Pancreas (tissue), 10 donors: ENCODE measurements at regions not wholly inside any gene's neighbourhood (a gene's known extent, or its start where the extent isn't known, plus 50 kb on each side); places are given as distances from the start of the nearest gene placed in this dataset.
A peak's percentile ranks its signal among the peaks of the same experiment; 100 is the strongest.

ENCODE experiments used
- ATAC-seq, 4 donors: fragments of 200-7000 bp; cut with Tn5 transposase; one replicate each; pipeline versions ENCODE4 v1.8.0 to v1.9.1; 2020; ENCODE audit warnings: mild to moderate bottlenecking in 4 of 4, moderate library complexity in 4 of 4
- DNase-seq, 6 donors: peaks; one replicate each; pipeline ENCODE4 v3.0.0-alpha.2; 2020
- FAIRE-seq: peaks from 2 replicates; lab custom pipeline; 2012; peaks lifted over from hg19 to GRCh38; lab: Jason Lieb, UNC
- H3K27ac ChIP-seq, 4 donors: fragments of 200-600 bp; sonication (generic); 1 replicate in 3 of 4; 2 replicates in 1 of 4; pipeline versions ENCODE4 v1.5.0 to v1.8.0; 2020
- H3K27me3 ChIP-seq, 4 donors: fragments of 200-600 bp; one replicate each; pipeline ENCODE4 v1.8.0; 2021
- H3K36me3 ChIP-seq, 3 donors: fragments of 200-600 bp; sonication (generic) in 1 of 3; one replicate each; pipeline versions ENCODE4 v1.5.0 to v1.8.0; 2020 to 2021
- H3K4me1 ChIP-seq, 3 donors: fragments of 200-600 bp; one replicate each; pipeline ENCODE4 v1.8.0; 2021
- H3K4me3 ChIP-seq, 4 donors: fragments of 200-600 bp; sonication (generic) in 2 of 4; one replicate each; pipeline versions ENCODE4 v1.5.0 to v1.8.0; 2020 to 2021
- H3K9me3 ChIP-seq, 4 donors: fragments of 200-600 bp; one replicate each; pipeline ENCODE4 v1.8.0; 2021
- CTCF ChIP-seq, 4 donors: fragments of 200-600 bp; sonication (generic) in 3 of 4; IDR thresholded peaks; one replicate each; pipeline versions ENCODE4 v1.5.0 to v1.8.0; 2021; ENCODE audit warnings: antibody characterized with exemption in 4 of 4
- WGBS, 2 donors: extraction: QIAGEN DNeasy Blood & Tissue Kit; methylation state at CpG; one replicate each; pipeline ENCODE4 v1.1.7; 2013; 5-methylcytosine and 5-hydroxymethylcytosine counted together
- intact Hi-C, 3 donors: fragments of 100-400 bp; cut with DNase I; formaldehyde crosslinking; loops; one replicate each; pipeline versions ENCODE4 v1.11.1 to v1.14.2; 2022
- donor health status: healthy with polysubstance abuse.
- donor health status: DM: no; HTN: no; CAD: no; lungs with moderate emphysema.
- donor health status: DM: no; HTN: no; CAD: no.
- donor health status: control.
- donor health status: control.
- donor health status: Bipolar disorder and iron deficiency.
- donor health status: DM: yes; HTN: yes; CAD: no.
- donor health status: DM: no; HTN: no; CAD: no.
- donor health status: DM: no; HTN: no; CAD: no.
- donor health status: DM: yes; HTN: yes; CAD: no.

GRCh38 chr20:53741726-53742028 lies 148.0 kb upstream of the ZNF217 start:
- TF ChIP-seq CTCF (IDR thresholded peaks at IDR 0.05) = no peak
- DNase-seq (no peak), ATAC-seq (no peak), FAIRE-seq (no peak)
- H3K27ac ChIP-seq = peak overlapping the region in 1 of 4 donors; percentile 95
- H3K4me1 ChIP-seq = peaks cover 13 to 41% (median 27%) of the 10 kb centered on the region in 3 donors
- H3K9me3 ChIP-seq = no peaks in the 10 kb centered on the region
- WGBS, 2 donors = 98 to 99% methylated on average over 3 of the region's 3 CpGs
- H3K4me3 ChIP-seq = no peak overlapping the region
- intact Hi-C loops = no loop called here
- no peaks in the 10 kb centered on the region for H3K27me3 ChIP-seq
- no peaks in the 10 kb centered on the region for H3K36me3 ChIP-seq

DNA sequence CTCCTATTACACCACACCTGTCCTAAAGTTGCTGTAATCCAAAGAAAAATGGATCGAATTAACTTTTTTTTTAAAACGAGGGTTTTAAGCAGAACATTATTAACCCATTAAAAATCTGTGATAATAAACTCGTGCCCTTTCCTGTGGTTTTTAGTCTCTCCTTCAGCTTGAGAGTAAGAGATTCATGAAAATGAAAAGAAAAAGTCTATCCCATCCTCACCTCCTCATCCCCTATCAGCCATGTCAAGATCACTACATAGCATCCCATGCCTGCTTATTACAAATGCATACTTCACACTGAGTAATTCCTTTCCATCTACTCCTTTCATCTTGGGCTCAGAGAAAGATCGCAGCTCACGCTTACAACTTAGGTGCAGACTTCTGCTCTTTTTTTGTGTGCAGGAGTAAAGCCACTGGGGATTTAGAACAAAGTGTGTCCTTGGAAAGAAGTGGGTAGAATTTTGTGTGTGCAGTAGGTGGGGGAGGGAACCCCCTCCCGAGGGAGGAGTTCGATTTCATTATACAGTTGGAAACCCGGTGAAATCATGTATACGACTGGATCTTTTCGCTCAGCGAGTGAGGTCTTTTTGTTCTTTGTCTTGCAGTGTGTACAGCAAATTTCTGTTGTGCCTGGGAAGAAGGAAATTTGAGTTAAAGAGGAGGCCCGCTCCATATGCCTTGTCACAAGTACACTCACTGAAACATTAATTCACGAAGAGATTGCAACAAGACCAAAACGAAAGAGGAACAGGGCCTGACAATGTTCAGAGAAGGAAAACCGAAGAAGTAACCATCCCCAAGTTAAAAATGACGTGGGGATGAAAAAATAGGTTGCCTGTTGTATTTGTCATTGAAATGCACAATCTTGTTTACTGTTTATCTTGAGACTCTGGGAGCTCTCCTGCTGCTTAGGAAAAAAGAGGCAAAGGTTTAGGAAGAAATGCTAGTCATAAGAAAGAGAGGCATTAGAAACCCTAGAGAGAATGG lies 146.5 kb upstream of the ZNF217 start:
- peak in 2 of 4 donors; percentile 2 to 6 for ATAC-seq
- H3K4me1 ChIP-seq = peaks cover 16 to 52% (median 38%) of the 10 kb centered on the region in 3 donors
- DNase-seq = no peak
- H3K9me3 ChIP-seq = no peaks in the 10 kb centered on the region
- no peak for TF ChIP-seq CTCF (IDR thresholded peaks at IDR 0.05)
- intact Hi-C loops = loop anchor here in 1 of 3 donors (10.0 kb wide), 1 partner anchor 95 kb away; no protein-coding TSS in a partner anchor
- no peak for FAIRE-seq
- no peaks in the 10 kb centered on the region for H3K27me3 ChIP-seq
- 15 to 20% methylated on average over 16 of the region's 16 CpGs for WGBS, 2 donors
- peak overlapping the region; percentile 65 to 95 (median 80) for H3K27ac ChIP-seq
- H3K4me3 ChIP-seq = peak overlapping the region in 2 of 4 donors; percentile 23 to 27
- H3K36me3 ChIP-seq = no peaks in the 10 kb centered on the region

DNA sequence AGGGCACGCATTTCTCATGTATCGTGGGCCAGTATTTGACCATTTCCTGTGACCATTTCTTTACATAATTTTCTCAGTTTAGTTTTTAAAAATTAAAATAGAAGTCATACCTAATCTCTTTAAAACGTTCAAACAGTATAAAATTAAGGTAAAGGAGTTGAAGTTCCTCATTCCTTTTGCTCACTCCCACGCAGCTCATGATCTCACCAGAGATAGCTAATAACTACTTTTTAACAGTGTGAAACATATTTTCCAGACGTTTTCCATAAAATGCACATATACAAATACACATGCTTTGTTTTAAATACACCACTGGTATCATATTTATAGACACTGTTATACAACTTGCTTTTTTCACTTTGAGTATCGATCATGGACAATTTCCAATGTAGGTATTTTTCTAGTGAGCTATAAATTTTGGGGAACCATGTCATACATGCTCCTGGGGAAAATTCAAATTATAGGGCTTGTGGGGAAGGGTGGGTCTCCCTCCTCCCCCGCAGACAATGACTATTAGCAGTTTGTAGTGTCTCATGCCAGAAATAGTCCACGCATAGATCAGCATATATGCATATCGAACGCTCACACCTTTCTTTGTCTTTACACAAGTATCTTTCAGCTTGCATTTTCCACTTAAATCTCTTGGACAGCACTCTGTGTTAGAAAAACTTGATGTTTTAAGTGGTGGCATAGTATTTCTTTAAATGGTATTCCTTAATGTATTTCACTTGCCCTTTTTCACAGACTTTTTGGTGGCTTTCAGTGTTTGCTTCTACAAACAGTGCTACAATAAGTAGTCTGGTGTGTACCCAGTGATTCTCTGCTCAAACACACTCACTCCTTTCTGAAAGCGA lies 145.5 kb upstream of the ZNF217 start:
- TF ChIP-seq CTCF (IDR thresholded peaks at IDR 0.05) = no peak
- intact Hi-C loops = loop anchor here in 1 of 3 donors (10.0 kb wide), 1 partner anchor 94 kb away; no protein-coding TSS in a partner anchor
- Histone ChIP-seq H3K27ac (peak overlapping the region; percentile 65 to 95 (median 80)), H3K4me3 (peak overlapping the region in 2 of 4 donors; percentile 23 to 30), H3K27me3 (no peaks in the 10 kb centered on the region), H3K36me3 (no peaks in the 10 kb centered on the region), H3K4me1 (peaks cover 16 to 52% (median 38%) of the 10 kb centered on the region in 3 donors), H3K9me3 (no peaks in the 10 kb centered on the region)
- DNase-seq = no peak
- no peak for FAIRE-seq
- 18 to 20% methylated on average over 11 of the region's 11 CpGs for WGBS, 2 donors
- ATAC-seq = peak; percentile 34 to 56 (median 38)

- FAIRE-seq = no peak
- 9 to 11% methylated on average over 26 of the region's 26 CpGs for WGBS, 2 donors
- Histone ChIP-seq H3K4me3 (peak overlapping the region in 2 of 4 donors; percentile 23 to 30), H3K27me3 (no peaks in the 10 kb centered on the region), H3K36me3 (no peaks in the 10 kb centered on the region), H3K9me3 (no peaks in the 10 kb centered on the region), H3K4me1 (peaks cover 16 to 52% (median 38%) of the 10 kb centered on the region in 3 donors), H3K27ac (peak overlapping the region; percentile 65 to 95 (median 80))
- ATAC-seq = peak; percentile 83 to 89 (median 84)
- peak; percentile 69 to 83 (median 80) for DNase-seq
- intact Hi-C loops = loop anchor here in 1 of 3 donors (10.0 kb wide), 1 partner anchor 93 kb away; no protein-coding TSS in a partner anchor
- no peak for TF ChIP-seq CTCF (IDR thresholded peaks at IDR 0.05)
Measured at GRCh38 chr20:53738039-53738944, 144.7 kb upstream of the ZNF217 start.
